ENCODE measurements at regions not wholly inside any gene's neighbourhood (a gene's known extent, or its start where the extent isn't known, plus 50 kb on each side); places are given as distances from the start of the nearest gene placed in this dataset.

DNA sequence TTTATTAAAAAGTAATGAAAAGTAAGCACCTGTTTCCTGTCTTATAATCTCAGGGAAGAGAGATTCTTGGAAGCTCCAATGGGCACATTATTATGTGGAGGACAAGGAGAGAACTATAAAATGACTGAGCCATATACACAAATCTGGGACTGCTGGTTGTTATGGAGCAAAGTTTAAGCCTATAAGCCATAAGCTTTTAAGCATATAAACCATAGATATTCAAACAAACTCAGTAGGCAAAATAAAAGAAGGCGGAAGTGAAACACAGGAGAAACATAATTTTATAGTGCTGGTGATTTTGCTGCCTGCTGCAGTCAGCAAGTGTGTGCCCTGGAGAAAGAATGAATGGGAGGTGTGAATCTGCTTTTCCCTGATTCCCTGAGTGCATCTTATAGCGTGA is 274.4 kb downstream of the KIF20B start:
- no peak for TF ChIP-seq EZH2 (IDR thresholded peaks at IDR 0.05; ENCODE audit: low read length)
- TF ChIP-seq, protein P1, sequence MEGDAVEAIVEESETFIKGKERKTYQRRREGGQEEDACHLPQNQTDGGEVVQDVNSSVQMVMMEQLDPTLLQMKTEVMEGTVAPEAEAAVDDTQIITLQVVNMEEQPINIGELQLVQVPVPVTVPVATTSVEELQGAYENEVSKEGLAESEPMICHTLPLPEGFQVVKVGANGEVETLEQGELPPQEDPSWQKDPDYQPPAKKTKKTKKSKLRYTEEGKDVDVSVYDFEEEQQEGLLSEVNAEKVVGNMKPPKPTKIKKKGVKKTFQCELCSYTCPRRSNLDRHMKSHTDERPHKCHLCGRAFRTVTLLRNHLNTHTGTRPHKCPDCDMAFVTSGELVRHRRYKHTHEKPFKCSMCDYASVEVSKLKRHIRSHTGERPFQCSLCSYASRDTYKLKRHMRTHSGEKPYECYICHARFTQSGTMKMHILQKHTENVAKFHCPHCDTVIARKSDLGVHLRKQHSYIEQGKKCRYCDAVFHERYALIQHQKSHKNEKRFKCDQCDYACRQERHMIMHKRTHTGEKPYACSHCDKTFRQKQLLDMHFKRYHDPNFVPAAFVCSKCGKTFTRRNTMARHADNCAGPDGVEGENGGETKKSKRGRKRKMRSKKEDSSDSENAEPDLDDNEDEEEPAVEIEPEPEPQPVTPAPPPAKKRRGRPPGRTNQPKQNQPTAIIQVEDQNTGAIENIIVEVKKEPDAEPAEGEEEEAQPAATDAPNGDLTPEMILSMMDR (optimal IDR thresholded peaks at IDR 0.05 in 1 of 3, IDR thresholded peaks at IDR 0.05 in 1 of 3, conservative IDR thresholded peaks at IDR 0.05 in 1 of 3; ENCODE audit: extremely low read depth in 1 of 3, insufficient read depth in 2 of 3, low read length in 3 of 3), result no peak
